NT2/D1 (cell line): ENCODE measurements at regions not wholly inside any gene's neighbourhood (a gene's known extent, or its start where the extent isn't known, plus 50 kb on each side); places are given as distances from the start of the nearest gene placed in this dataset.

ENCODE experiments used
- YY1 ChIP-seq: IDR thresholded peaks from 2 replicates; pipeline ENCODE4 v1.6.1; 2011; ENCODE audit not compliant: insufficient read length, insufficient read depth
- ZNF274 ChIP-seq: IDR thresholded peaks from 2 replicates; pipeline ENCODE4 v1.6.1; 2011; ENCODE audit warnings: mild to moderate bottlenecking, low read depth, low read length

DNA sequence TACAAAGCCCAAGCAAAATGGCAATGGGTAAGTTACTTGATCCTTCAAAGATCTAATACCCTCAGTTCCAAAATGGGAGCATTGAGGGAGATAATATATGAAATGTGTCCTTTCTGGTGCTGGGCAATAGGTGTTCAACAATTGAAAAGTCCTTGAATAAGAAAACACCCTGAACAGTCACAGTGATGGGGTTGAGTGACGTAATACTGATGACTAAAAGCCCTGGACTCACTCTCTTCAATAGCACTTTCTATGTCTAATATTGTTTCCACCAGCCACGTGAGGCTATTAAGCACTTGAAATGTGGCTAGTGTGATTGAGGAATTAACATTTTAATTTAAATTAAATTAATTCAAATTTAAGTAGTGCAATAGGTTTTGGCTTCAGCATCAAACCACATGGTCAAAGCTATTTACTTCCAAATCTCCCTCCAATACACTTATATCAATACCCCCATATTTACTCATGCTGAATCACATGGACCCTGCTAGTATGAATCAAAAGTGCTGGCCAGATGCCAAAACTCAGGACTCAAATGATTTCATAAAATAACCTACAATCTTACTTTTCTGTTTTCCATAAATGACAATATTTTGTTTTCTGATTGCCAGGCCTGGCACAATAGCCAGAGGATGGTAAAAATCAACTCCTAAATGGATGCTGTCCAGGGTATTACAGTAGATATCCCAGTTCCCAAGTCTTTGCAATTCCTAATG lies 516.2 kb downstream of the HAPSTR1 start:
- TF ChIP-seq ZNF274 (no peak), YY1 (no peak)
